ENCODE measurements at regions not wholly inside any gene's neighbourhood (a gene's known extent, or its start where the extent isn't known, plus 50 kb on each side); places are given as distances from the start of the nearest gene placed in this dataset.

- no peak for DNase-seq
Measured at GRCh38 chr2:81589406-81589805, 1284.9 kb upstream of the LRRTM1 start.

GRCh38 chr2:81583311-81584108 is 1279.0 kb upstream of the LRRTM1 start:
- no peak for DNase-seq

GRCh38 chr2:81576713-81577112 is 1272.2 kb upstream of the LRRTM1 start:
- no peak for DNase-seq

GRCh38 chr2:81551040-81551634 is 1246.6 kb upstream of the LRRTM1 start:
- DNase-seq, result no peak

DNA sequence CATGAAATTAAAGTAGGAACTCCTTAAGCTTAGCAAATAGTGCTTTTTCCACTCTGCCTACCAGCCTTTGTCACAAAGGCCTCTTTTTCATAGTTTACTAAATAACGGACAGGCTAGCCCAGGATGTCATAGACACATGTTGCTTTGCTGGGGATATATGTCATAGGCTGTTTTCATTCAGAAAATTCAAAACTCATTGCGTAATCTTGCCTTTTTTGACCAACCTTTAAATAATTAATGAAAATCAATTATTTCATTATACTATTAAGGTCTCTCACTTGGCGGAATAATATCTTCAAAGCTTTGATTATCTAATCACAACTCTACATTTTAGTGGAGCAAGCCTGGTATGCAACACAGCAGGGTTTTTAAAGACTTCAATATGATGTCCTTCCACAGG is 1245.7 kb upstream of the LRRTM1 start:
- DNase-seq, result no peak

DNA sequence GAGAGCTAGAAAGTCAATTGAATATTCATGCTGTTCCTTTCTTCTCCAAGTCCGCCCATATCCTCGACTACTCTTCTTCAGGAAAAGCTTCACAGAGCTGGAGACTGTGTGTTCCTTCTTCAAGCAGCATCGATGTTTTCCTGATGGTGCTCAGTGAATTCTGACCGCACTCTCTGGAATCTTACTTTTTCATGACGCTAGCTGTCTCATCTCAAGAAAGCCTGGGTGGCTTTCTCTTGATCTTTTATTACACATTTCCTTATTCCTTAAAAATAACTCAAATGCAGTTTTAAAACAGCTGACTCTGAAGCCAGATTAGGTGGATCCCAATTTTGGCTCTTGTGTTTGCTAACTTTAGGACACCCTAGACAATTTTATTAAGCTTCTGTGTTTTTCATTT is 1245.1 kb upstream of the LRRTM1 start:
- no peak for DNase-seq

DNA sequence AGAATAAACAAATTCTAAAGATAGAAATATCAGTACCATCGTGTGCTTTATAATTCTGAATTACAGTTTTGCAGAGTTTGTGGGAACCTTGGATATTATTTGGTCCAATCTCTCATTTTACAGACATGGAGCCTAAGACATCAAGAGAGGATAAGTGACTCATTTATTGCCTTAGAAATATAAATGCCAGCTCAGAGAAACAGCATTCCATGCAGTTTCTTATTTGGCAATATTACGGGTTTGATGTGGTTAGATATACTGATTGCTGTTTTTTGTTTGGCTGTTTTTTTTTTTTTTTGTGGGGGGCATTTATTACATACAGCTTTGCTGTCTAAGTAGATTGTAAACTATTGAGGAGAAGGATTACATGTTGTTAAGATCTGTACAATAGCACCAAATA is 1241.1 kb upstream of the LRRTM1 start:
- DNase-seq, result no peak

GRCh38 chr2:81542119-81542518 is 1237.6 kb upstream of the LRRTM1 start:
- no peak for DNase-seq

DNA sequence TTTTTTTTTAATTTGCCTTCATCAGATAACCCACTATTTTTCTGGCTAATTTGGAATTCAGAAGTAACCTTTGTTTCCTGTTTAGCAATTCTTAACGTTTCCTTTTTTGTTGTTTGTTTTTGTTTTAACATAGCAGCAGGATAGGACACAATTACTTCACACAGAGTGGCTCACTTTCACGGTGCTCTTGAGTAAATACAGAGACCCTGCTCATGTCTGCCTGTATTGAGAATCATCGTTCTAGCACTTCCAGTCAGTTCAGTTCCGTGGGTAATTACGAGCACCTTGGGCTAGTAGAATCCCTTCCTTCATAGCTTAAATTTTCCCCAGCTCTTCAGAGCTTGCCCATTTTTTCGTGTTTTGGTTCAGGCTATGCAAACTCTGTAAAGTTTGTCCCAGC is 1225.4 kb upstream of the LRRTM1 start:
- DNase-seq, result no peak

DNA sequence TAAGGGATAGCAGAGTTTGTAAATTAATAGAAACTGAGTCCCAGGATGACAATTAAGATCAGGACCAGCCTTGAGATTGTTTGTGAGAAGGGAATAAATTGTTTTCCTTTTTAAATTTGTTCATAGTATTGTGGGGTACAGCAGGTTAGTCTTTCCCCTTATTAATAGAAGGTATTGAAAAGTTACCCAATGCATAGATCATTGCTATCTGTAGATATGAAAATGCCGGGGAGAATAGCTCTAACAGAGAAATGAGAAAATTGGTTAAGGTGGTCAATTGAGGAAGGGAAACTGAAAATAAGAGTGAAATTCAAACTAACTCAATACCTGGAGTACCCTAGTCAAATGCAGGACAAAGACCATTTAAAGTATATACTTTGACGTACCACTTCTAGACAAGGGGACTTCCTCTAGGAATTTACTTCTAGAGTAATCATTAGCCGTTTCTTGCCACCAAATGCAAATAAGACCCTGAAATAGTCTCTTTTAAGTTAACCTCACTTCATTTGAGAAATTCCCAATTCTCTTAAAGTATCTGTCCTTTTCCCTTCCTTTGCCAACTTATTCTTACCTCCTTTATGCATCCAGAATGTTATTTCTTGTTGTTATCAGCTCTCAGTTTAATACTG is 1224.4 kb upstream of the LRRTM1 start:
- no peak for DNase-seq

DNA sequence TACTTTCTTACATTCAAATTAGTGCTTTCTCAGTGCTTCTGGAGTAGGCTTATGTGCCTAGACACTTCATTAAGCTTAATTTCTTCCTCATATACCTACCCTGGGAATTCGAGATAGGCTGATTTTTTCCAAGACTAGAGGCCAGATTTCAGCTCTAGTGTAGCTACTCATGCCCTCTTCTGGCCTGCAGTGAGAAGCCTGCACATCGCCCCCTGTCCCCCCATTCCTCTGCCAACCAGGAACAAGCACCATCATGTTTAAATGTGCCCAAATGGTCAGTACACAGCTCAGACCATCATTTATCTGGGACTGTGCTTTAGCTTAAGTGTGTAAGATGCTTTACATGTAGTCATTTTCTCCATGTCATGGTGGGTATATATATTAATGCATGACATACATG is 1218.8 kb upstream of the LRRTM1 start:
- DNase-seq, result no peak

DNA sequence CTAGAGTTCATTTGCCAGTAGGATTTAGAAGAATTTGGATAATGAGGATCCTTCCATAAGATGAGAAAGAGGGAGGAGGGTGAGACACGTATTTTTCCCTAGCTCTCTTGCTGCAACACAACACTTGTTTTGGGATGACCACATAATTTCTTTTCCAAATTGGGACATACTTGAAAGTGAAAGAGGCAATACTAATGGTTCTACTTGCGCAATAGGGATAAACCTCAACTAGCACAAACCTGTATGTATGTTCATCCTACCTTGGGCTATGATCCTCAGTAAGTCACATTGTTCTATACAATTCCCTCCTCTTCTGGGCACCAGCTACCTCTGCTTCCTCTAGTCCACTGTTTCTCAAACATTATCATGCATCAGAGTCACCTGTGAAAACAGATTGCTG is 1208.8 kb upstream of the LRRTM1 start:
- DNase-seq, result no peak

DNA sequence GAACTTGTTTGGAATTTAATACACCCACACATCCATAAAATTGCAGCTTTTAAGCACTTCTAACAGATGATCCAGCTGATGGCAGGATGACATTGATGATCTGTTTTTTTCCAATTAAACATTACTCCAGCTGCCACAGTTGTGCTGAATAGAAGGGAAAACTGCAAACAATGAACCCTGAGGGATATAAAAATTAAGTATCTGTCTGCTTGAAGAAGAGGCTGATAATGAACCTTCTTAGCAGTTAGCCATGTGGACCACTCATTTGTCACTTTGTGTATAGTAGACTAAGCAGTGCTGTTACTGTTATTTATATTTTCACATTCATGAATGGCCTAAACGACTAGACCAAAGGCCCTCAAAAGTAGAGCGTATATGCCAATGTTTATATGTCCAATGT is 1201.0 kb upstream of the LRRTM1 start:
- no peak for DNase-seq

DNA sequence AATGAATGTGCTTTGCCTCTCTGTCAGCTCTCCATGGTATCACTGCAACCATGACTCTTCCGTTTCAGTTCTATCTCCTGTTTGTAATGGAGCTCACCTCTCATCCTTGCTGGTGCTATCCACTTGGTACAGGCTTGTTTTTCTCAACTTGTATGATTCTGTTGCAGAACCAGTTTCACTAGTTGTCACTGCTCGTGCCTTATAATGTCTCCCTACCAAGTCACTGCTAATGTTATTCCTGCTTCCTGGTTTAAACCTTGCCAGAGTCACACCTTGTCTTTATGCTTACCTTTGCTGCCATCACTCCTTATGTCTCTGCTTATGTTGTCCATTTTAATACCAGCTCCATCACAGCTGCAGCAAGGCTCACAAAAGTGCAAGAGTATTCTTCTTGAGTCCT is 1191.0 kb upstream of the LRRTM1 start:
- no peak for DNase-seq

- no peak for DNase-seq
Measured at GRCh38 chr2:81483254-81483653, 1178.7 kb upstream of the LRRTM1 start.

- no peak for DNase-seq
Measured at GRCh38 chr2:81481994-81482368, 1177.4 kb upstream of the LRRTM1 start.

DNA sequence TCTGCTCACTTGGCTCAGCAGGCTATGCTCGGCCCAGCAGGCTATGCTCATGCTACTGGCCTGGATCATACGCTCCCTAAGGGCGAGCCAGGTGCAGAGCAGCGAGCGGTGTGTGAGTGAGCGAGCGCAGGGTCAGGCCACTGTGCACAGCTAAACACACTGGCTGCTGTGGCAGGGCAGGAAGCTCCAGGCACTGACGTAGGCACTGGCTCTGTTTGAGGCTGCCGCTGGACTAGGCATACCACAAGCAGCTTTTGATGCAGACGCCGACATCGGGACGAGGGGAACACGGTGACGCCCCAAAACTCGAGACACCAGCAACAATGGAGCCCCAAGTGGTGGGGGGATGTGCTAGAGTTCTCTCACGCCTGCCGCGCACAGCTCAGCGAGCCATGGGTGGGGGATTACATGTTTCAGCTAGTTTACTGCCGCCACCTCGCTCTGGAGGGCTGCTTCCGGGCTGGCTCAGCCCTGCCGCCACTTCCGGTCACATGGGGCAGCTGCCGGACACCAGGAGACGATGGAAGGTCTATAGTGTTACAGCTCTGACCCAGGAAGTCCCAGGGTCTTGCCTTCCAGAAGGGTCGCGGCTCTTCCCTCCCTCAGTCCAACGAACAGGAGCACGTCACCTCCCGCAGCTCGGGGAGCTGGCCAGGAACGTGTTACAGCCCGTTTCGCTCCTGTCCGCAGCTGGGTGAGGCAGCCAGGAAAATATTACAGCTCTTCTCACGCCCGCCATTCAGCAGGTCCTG is 1176.9 kb upstream of the LRRTM1 start:
- no peak for DNase-seq

GRCh38 chr2:81467096-81467495 is 1162.5 kb upstream of the LRRTM1 start:
- no peak for DNase-seq

DNA sequence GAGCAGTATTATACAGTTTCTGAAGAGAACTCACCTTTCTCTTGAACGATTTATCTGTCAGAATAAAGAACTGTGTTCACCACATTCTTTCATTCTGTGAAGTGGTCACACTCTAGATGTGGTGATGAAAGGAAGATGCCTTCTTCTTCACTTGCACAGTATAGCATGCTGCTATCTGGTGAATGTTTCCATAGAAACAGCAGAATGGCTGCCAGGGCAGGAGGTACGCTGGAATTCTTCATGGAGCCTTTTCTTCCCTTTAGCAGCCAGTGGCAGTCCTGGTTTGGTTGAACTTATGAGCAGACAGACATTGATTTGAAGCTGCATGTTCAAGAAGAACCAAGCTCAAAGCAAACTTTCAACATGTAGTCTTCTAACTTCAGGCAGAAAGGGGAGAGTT is 1157.9 kb upstream of the LRRTM1 start:
- no peak for DNase-seq

DNA sequence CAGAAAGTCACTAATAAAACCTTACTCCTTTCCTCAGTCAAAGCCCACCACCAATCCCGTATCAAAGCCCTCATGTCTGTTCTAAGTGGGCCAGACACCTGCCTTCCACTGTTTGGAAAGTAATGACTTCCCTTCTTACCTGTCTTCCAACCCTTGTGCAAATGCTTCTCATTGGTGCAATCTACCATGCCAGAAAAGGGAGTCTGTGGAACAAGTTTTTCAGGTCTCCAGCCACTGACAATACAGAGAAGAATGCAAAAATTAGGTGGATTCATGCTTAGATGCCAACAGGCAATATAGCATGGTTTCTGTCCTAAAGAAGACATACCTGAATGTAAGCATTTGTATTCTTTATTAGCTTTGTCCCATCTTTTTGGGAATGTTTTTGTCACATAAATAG is 1140.6 kb upstream of the LRRTM1 start:
- DNase-seq, result no peak

GRCh38 chr2:81437456-81438000 is 1133.0 kb upstream of the LRRTM1 start:
- DNase-seq, result no peak

DNA sequence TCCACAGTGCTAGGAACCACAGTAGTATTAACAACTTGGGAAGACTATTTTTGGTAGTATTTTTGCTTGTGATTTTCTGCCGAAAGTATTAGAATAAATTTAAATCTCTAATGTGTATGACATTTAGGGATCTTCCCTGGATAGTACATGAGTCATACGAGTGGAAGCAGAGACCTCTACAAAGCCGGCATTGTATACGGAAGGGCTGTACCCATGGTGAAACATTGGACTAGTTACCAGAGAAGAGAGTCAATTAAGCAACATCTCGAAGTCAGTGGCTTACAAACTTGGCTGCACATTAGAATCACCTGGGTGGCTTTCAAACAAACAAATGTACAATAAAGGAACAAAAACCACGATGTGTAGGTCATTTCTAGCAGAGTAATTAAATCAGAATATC is 1131.7 kb upstream of the LRRTM1 start:
- DNase-seq, result no peak

GRCh38 chr2:81412681-81413080 is 1108.1 kb upstream of the LRRTM1 start:
- DNase-seq, result no peak

Data from activated naive CD4-positive, alpha-beta T cell (primary cell).